Gastrocnemius medialis (tissue), 4 donors: ENCODE measurements at regions not wholly inside any gene's neighbourhood (a gene's known extent, or its start where the extent isn't known, plus 50 kb on each side); places are given as distances from the start of the nearest gene placed in this dataset.

ENCODE experiments used
- ATAC-seq, 2 donors: fragments of 150-250 bp; one replicate each; pipeline ENCODE4 v1.9.1; 2016
- DNase-seq, 2 donors: peaks; one replicate each; pipeline ENCODE4 v3.0.0-alpha.2; 2019
- H3K27ac ChIP-seq, 4 donors: fragments of 200-600 bp; sonication (generic); 1 replicate in 1 of 4; 2 replicates in 3 of 4; pipeline ENCODE4 v1.5.1; 2016 to 2018; ENCODE audit warnings: mild to moderate bottlenecking in 2 of 4, moderate library complexity in 1 of 4
- H3K27me3 ChIP-seq, 3 donors: fragments of 200-600 bp; sonication (generic) in 2 of 3; 1 replicate in 1 of 3; 2 replicates in 2 of 3; pipeline versions ENCODE4 v1.5.1 to v1.6.0; 2016 to 2019; ENCODE audit warnings: mild to moderate bottlenecking in 1 of 3, moderate library complexity in 1 of 3
- H3K36me3 ChIP-seq, 2 donors: fragments of 200-600 bp; sonication (generic) in 1 of 2; one replicate each; pipeline ENCODE4 v1.5.1; 2017 to 2018
- H3K4me1 ChIP-seq, 2 donors: fragments of 200-600 bp; sonication (generic) in 1 of 2; one replicate each; pipeline ENCODE4 v1.5.1; 2016 to 2017; ENCODE audit warnings: mild to moderate bottlenecking in 2 of 2
- H3K4me3 ChIP-seq, 4 donors: fragments of 200-600 bp; sonication (generic) in 3 of 4; 1 replicate in 1 of 4; 2 replicates in 3 of 4; pipeline ENCODE4 v1.5.1; 2016 to 2019; ENCODE audit warnings: mild to moderate bottlenecking in 2 of 4
- H3K9me3 ChIP-seq, 3 donors: fragments of 200-600 bp; sonication (generic) in 2 of 3; 1 replicate in 1 of 3; 2 replicates in 2 of 3; pipeline ENCODE4 v1.5.1; 2016 to 2019
- POLR2A ChIP-seq, 2 donors: fragments of 450-650 bp; IDR thresholded peaks; one replicate each; pipeline ENCODE4 v1.6.1; 2017; ENCODE audit warnings: antibody characterized with exemption in 2 of 2, mild to moderate bottlenecking in 2 of 2, moderate library complexity in 2 of 2
- in situ Hi-C, 4 donors: fragments of 200-750 bp; cut with MboI; loops; one replicate each; pipeline versions ENCODE4 v1.15.0 to v1.8.0; 2017; ENCODE audit warnings: low sequenced_read_pairs in 4 of 4
- intact Hi-C: fragments of 100-400 bp; cut with DNase I; formaldehyde crosslinking; loops from one replicate; pipeline ENCODE4 v1.15.1; 2023; ENCODE audit warnings: low total_unique reads
- TF ChIP-seq, protein P1 (sequence below), 5 experiments: fragments of 450-650 bp in 3 of 5; fragments of 200-600 bp in 2 of 5; sonication (generic) in 2 of 5; IDR thresholded peaks in 4 of 5; conservative IDR thresholded peaks in 1 of 5; 1 replicate in 4 of 5; 2 replicates in 1 of 5; pipeline ENCODE4 v1.5.1; 2016 to 2019; ENCODE audit warnings: antibody characterized with exemption in 5 of 5, mild to moderate bottlenecking in 3 of 5, moderate library complexity in 3 of 5

DNA sequence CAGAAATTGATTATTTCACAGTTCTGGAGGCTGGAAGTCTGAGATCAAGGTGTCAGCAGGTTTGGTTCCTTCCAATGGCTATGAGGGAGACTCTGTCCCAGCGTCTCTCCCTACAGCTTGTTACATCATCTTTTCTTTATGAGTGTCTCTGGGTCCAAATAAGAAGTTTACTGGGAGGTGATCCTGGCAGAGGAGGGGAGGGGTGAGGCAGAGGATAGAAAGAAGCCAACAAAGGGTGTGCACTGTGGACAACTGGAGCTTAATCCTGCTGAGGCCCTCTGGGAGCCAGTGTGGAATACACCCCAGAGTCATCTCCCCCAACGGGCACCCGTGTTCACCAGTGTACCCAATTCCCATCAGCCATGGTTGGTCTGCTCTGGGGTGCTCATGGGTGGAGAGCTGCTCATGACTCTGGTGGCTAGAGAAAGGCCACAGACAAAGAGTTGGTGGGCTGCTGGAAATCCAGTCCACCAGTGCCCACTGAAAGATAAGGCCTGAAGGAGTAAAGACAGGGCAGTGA lies 57.5 kb upstream of the CTLA4 start:
- Histone ChIP-seq H3K27ac (no peak overlapping the region), H3K36me3 (no peaks in the 10 kb centered on the region), H3K4me1 (peaks cover 0 to 12% of the 10 kb centered on the region in 2 donors), H3K27me3 (no peaks in the 10 kb centered on the region), H3K9me3 (no peaks in the 10 kb centered on the region), H3K4me3 (no peak overlapping the region)
- no peak for ATAC-seq
- in situ Hi-C loops (loop anchor here (10.0 to 25.0 kb wide), 5 partner anchors 155 to 573 kb away; partner anchors contain the start of gene CYP20A1 (in 2 of the 4)), intact Hi-C loops (no loop called here)
- TF ChIP-seq, protein P1, sequence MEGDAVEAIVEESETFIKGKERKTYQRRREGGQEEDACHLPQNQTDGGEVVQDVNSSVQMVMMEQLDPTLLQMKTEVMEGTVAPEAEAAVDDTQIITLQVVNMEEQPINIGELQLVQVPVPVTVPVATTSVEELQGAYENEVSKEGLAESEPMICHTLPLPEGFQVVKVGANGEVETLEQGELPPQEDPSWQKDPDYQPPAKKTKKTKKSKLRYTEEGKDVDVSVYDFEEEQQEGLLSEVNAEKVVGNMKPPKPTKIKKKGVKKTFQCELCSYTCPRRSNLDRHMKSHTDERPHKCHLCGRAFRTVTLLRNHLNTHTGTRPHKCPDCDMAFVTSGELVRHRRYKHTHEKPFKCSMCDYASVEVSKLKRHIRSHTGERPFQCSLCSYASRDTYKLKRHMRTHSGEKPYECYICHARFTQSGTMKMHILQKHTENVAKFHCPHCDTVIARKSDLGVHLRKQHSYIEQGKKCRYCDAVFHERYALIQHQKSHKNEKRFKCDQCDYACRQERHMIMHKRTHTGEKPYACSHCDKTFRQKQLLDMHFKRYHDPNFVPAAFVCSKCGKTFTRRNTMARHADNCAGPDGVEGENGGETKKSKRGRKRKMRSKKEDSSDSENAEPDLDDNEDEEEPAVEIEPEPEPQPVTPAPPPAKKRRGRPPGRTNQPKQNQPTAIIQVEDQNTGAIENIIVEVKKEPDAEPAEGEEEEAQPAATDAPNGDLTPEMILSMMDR (IDR thresholded peaks at IDR 0.05 in 4 of 5, conservative IDR thresholded peaks at IDR 0.05 in 1 of 5): no peak
- TF ChIP-seq POLR2A (IDR thresholded peaks at IDR 0.05): no peak
- no peak for DNase-seq

DNA sequence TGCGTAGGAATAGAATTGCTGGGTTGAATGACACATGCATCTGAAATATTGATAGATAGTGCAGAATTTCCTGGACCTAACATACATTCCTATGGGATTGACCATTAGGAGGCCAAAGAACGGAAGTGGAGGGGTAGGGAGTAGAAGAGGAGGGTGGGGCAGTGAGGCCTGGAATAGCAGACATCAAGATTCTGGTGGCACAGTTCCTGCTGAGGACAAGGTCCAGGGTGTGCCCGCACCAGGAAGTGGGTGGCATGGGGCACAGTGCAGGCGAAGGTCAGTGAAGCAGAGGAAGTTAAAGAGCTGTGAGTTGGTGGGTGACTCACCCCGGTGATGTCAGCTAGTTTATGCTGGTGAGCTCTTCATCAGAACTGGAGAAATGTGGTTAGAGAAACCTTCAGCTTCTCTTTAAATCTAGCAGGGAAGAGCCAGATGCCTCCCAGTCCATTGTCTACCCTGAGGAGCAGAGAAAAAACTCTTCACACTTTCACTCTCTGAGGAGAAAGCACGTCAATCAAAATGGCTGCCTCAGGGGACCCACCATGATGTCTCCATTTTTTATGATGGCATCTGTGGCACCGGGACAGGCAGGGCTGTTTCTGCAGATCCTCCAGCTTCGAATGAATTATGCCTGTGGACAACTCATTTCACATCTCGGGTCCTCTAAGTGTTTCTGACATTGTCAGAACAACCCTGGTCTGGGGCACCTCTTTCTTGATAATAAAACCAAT lies 55.9 kb upstream of the CTLA4 start:
- no peak for TF ChIP-seq POLR2A (IDR thresholded peaks at IDR 0.05)
- TF ChIP-seq, protein P1 (IDR thresholded peaks at IDR 0.05 in 4 of 5, conservative IDR thresholded peaks at IDR 0.05 in 1 of 5): no peak
- no peak for ATAC-seq
- no peaks in the 10 kb centered on the region for H3K27me3 ChIP-seq
- no peak overlapping the region for H3K4me3 ChIP-seq
- peak; percentile 47 to 61 for DNase-seq
- intact Hi-C loops (no loop called here), in situ Hi-C loops (loop anchor here in 3 of 4 donors (10.0 to 25.0 kb wide), 5 partner anchors 157 to 574 kb away; partner anchors contain the start of gene CYP20A1 (in 2 of the 3))
- H3K9me3 ChIP-seq: no peaks in the 10 kb centered on the region
- no peaks in the 10 kb centered on the region for H3K36me3 ChIP-seq
- no peak overlapping the region for H3K27ac ChIP-seq
- peaks cover 6 to 27% of the 10 kb centered on the region in 2 donors for H3K4me1 ChIP-seq

DNA sequence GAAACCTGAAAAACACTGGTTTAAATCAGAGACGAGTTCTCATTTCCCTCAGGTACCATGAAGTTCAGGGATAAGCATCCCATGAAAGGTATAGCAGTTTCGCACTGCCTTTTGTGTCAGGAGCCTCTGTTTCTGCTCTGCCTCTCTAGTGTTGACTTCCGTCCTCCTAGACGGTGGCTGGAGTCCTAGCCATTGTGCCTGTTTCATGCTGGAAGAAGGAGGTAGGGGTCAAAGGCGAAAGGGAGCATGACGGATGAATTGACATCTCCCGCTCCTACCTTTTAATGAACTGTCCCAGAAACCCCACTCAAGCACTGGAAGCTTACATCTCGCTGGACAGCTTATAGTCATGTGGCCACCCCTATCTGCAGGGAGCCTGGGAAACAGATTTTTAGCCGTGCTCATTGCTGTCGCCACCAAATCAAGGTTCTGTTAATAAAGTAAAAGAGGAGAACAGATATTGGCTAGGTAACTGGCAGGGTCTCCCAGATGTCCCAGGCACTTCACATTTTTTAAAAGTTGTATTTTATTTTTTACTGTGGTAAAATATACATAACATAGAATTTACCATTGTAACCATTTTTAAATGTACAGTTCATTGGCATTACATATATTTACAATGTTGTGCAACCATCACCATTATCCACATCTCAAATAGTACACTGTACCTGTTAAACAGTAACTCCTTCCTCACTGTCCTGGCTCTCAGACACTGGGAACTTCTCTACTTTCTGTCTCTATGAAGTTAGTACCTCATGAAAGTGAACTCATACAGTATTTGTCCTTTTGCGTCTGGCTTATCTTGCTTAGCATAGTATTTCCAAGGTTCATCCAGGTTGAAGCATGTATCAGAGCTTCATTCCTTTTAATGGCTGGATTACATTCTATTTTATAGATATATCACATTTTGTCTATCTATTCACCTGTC lies 55.0 kb upstream of the CTLA4 start:
- no peak for ATAC-seq
- peaks cover 9 to 36% of the 10 kb centered on the region in 2 donors for H3K4me1 ChIP-seq
- DNase-seq: no peak
- in situ Hi-C loops: loop anchor here in 3 of 4 donors (10.0 to 25.0 kb wide), 5 partner anchors 158 to 575 kb away; partner anchors contain the start of gene CYP20A1 (in 2 of the 3)
- H3K36me3 ChIP-seq: no peaks in the 10 kb centered on the region
- H3K27ac ChIP-seq: no peak overlapping the region
- H3K4me3 ChIP-seq: no peak overlapping the region
- H3K27me3 ChIP-seq: no peaks in the 10 kb centered on the region
- intact Hi-C loops: no loop called here
- H3K9me3 ChIP-seq: no peaks in the 10 kb centered on the region
- TF ChIP-seq, protein P1 (IDR thresholded peaks at IDR 0.05 in 4 of 5, conservative IDR thresholded peaks at IDR 0.05 in 1 of 5): no peak
- TF ChIP-seq POLR2A (IDR thresholded peaks at IDR 0.05): no peak

DNA sequence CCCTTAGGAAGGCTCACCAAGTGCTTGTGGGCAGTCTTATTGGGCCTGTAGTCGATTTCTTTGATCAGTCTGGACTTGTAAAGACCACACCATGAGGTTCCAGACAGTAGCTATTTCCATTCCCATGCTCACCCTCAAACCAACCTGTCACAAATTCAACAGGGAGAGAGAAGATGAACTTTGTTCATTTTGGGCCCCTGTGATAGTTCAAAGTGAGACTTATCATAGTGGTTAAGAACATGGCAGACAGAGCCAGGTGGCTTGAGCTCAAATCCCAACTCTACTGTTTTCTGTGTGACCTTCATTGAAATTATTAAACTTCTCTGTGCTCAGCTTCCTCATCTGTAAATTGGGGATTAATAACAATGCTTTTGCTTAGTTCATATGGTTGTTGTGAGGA lies 53.9 kb upstream of the CTLA4 start:
- in situ Hi-C loops: loop anchor here in 3 of 4 donors (10.0 to 25.0 kb wide), 5 partner anchors 159 to 576 kb away; partner anchors contain the start of gene CYP20A1 (in 2 of the 3)

More for the DNA sequence above, 53.9 kb upstream of the CTLA4 start:
- DNase-seq (no peak), ATAC-seq (no peak)
- H3K4me3 ChIP-seq: no peak overlapping the region
- no peak overlapping the region for H3K27ac ChIP-seq
- intact Hi-C loops: no loop called here
- H3K27me3 ChIP-seq: no peaks in the 10 kb centered on the region
- no peaks in the 10 kb centered on the region for H3K36me3 ChIP-seq
- TF ChIP-seq, protein P1 (IDR thresholded peaks at IDR 0.05 in 4 of 5, conservative IDR thresholded peaks at IDR 0.05 in 1 of 5): no peak
- TF ChIP-seq POLR2A (IDR thresholded peaks at IDR 0.05): no peak
- no peaks in the 10 kb centered on the region for H3K9me3 ChIP-seq
- H3K4me1 ChIP-seq: peaks cover 9 to 39% of the 10 kb centered on the region in 2 donors
